Myocyte (in vitro differentiated cells): ENCODE measurements at regions not wholly inside any gene's neighbourhood (a gene's known extent, or its start where the extent isn't known, plus 50 kb on each side); places are given as distances from the start of the nearest gene placed in this dataset.
"Not testable (repeated sequence)": the region's sequence is repeated elsewhere in the genome, so short reads cannot be mapped to it uniquely, and the experiment has no call there.

Experiments
- DNase-seq: peaks from one replicate; pipeline ENCODE4 v3.0.0-alpha.2; 2012; ENCODE audit warnings: low read depth

DNA sequence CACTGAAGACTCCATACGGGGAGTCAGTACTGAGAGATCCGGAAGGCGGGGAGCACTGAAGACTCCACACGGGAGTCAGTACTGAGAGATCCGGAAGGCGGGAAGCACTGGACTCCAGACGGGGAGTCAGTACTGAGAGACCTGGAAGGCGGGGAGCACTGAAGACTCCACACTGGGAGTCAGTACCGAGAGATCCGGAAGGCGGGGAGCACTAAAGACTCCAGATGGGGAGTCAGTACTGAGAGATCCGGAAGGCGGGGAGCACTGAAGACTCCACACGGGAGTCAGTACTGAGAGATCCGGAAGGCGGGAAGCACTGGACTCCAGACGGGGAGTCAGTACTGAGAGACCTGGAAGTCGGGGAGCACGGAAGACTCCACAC, 77.2 kb downstream of the DLL1 start:
- not testable (repeated sequence) for DNase-seq

DNA sequence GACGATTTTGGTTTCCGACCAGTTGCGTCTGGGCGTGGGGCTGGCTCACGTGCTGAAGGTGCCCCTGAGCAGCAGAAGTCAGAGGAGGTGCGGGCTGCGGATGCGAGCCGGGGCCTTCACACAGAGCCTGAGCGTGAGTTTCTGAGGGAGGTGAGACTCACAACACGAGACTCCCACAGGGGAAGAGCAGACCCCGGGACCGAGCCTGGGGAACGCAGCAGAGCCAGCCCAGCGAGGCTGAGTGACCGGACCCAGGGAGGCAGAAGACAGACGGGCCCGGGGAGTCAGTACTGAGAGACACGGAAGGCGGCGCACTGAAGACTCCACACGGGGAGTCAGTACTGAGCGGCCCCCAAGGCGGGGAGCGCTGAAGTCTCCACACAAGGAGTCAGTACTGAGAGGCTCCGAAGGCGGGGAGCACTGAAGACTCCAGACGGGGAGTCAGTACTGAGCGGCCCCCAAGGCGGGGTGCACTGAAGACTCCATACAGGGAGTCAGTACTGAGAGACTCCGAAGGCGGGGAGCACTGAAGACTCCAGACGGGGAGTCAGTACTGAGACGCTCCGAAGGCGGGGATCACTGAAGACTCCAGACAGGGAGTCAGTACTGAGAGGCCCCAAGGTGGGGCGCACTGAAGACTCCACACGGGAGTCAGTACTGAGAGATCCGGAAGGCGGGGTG, 77.8 kb downstream of the DLL1 start:
- no peak for DNase-seq

DNA sequence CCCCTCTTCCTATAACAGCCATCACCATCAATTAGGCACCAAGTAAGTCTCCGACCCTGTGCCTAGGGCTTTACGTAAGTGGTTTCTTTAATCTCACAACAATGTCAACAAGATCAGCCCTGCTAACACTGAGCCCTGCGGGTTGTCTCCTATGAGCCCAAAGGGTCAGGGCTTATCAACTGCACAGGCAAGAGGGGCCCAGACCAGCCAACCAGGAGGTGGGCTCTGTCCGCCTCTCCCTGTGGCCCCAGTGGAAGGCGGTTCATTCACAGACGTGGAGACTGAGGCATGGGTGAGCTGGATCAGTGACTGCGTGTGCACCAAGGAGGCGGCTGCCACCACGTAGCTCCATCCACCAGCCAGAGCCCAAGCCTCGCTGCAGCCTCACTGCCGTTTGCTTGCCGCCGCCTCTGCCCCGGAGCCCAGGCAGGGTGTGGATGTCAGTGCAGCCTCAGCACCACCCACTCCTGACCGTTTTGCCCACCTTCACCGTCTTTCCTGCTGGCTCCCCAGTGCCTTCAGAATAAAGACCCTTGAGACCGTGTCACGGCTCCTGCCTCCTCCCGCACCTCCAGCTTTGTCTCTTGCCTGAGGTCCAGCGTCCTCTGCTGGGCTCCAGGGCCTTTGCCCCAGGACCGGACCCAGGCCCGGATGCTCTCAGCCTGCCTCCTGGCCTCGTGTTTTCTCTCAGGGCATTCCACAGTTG, 78.7 kb downstream of the DLL1 start:
- no peak for DNase-seq

DNA sequence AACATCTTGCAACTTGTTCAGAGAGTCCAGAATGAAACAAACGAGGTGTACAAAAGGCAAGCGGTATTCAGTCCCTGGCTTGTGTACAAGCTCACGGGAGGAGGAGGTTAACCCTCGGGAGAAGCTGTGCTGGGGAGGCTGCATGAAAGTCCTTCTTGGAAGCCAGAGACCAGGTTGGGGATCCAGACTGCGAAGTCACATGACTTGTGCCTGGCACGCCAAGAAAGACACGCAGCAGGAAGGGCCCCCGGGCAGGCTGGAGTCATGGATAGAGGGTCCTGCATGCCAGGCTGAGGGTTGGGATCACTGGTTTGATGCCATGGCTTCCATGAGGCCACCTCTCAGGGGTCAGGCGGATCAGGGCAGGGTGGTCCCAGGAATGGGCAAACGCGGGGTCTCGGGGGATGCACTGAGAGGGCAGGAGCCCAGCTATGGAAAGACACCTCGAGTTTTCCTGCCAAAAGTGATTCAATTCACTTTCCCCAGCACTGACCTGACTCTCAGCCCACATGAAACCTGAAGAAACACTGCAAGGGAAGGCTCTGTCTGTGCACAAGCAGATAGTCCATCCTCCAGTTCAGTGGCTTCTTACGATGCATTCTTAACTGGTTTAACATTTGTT, 79.4 kb downstream of the DLL1 start:
- DNase-seq, result no peak

DNA sequence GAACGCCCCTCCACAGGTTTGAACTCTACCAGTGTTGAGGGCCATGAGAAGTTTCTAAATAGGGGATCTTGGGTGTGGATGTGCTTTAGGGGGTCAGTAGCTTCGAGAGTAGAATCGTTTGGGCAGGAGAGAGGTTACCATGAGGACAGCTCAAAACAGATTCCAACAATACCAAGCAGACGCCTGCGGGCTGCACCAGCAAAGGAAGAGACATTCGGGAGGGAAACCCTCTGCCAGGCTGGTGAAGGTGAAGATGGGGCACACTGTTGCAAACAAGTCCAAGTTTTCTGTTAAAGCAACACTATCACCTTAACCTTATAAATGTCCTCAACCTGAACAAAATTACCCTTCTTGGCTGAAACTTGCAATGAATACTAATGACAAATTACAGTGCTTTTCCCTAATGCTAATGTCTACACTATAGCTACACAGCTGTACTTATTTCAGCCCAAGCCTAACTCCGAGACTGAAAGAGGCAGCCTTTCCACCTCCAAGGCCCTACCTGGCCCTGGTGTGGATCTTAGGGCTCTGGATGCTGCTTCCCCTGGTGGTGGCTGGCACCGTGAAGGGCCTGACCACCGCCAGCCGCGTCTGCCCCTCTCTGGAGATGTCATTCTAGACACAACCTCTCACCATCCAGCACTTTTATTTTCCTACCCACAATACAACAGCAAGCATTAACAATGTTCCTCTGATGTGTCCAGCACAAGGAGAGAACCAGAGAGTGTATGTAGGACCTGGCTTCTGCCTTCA, 80.1 kb downstream of the DLL1 start:
- DNase-seq, result no peak

DNA sequence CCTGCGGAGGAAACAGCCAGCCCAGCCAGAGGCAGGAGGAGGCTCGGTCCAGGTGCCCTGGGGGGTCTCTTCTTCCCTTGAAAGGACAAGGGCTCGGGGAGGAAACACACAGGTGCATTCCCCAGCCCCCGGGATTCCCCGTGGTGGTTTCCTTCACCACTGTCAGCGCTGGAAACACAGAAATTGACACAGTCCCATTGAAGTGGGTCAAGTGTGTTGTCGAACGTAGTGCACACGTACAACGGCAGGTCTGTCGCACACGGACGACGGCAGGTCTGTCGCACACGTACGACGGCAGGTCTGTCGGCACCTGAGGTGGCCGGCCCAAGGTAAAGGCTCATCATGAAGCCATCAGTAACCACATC, 80.9 kb downstream of the DLL1 start:
- no peak for DNase-seq

DNA sequence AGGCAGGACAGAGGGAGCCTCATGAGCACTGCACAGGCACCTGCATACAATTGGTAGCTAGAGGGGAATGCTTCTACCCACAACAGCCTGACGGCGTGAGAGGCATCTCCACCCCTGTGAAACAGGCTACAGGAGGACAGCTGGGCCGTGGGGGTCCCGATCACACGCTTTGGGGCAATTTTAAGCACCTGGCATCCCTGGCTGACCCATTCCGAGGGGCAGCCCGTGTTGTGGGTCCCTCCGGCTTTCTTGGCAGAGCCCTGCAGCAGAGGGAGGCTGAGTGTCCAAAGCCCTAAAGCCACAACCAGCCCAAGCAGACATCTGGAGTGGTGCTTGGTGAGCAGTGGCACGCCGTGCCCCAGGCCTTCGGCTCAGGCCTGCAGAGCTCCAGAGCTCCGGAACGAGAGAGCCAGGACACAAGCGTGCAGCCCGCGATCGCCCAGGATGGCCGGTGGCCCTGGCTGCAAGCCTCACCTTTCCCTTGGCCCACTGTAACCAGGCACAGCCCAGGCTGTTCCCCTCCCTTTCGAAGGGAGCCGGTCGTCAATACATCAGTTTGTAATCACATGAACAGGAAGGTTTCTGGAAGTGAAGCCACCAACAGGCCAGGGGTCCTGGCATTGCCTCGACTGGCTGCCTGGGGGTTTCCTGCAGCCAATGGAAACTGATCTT, 81.4 kb downstream of the DLL1 start:
- DNase-seq, result no peak

DNA sequence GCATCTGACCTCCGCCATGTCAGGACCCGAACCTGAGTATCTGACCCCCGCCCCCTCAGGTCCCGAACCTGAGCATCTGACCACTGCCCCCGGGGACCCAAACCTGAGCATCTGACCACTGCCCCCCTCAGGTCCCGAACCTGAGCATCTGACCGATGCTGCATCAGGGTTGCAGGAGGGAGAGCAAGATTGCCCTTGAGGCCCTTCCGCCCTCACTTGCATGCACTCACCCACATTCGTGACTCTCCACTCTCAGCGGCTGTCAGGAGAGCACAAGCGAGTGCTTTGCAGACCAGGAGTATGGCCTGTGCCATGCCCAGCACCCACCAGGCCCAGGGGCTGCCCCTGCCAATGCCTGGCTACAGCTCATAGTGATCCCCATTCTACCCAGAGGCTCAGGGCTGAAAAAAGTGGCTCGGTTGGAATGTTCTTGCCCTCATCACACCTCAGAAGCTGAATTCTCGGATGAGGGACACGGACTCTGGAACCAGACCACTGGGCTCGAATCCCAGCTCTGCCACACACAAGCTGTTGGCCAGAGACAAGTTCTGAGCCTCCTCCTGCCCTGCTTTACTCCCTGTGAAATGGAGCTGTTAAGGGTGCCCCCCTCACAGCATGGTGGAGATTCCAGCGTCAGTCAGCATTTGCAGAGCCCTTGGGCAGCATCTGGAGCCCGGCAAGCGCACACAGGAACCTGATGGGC, 82.1 kb downstream of the DLL1 start:
- no peak for DNase-seq

DNA sequence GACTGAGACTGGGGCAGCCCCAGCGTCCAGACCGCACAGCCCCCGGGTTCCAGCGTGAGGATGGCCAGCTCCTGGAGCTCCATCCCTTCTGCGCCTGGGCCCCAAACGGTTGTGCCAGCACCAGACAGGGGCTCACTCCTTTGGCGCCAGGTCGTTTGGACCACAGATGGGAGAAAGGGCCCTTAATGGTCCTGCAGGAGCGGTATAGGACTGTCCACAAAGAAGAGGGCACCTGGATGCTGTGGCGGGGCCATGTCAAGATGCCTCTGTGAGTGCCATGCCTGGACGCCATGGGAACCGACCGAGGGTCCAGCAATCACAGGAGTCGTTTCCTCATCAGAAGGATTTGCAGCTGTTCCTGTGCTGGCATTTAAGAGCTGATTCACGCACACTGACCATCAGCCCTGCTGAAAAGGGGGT, 82.7 kb downstream of the DLL1 start:
- peak; percentile 16 for DNase-seq

DNA sequence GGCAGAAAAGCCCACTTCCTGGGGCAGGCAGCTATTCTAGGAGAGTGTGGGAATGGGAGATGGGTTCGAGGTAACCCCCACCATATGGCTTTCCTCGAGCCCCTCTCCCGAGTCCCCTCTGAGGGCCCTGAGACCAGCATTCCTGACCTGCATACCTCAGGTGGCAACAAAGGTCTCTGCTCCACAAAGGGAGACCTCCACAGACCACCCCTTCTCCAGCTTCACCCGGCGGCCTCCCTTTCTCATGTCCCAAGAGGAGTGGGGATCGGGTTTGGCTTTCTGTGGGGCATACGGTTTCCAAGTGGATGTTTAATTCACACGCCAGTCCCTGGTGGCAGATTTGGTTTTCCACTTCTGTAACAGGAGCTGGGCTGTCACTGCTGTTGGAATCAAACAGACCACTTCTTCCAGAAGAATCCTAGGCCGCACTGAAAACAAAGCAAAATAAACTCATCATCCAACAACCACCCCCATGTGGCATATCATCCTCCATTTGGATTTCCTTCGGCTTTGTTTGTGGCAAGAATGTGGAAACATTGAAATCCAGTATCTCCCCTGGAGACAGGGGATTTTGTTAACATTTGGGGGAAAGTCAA, 83.2 kb downstream of the DLL1 start:
- no peak for DNase-seq

DNA sequence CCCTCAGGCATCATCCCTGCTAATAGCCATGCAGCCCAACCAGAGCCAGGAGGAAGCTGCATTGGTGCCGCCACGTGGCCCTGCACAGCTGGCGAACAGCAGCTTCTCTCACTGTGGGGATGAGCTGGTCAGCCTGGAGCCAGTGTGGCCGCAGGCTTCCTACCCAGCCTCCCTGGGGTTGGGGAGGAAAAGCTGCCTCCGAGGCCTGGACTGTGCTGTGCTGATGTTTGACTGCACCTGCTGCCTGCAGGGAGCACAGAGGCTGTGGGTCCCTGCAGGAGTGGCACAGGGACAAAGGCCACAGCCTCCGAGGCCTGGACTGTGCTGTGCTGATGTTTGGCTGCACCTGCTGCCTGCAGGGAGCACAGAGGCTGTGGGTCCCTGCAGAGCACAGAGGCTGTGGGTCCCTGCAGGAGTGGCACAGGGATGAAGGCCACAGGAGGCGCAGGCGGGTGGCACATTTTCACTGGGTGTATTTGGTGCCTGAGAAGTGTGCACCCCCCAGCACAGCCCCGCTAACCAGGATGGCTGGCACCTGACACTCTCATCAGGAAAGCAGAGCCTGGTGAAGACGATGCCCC, 83.9 kb downstream of the DLL1 start:
- no peak for DNase-seq

DNA sequence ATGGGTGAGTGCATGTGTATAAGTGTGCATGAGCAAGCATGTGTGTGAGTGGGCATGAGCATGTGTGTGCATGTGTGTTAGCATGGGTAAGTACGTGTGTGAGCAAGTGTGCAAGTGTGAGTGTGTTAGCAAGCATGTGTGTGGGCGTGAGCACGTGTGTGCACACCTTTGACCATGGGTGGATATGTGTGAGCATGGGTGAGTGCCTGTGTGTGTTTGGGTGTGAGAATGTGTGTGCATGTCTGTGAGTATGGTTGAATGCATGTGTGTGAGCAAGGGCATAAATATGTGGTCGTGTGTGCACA, 84.6 kb downstream of the DLL1 start:
- no peak for DNase-seq

DNA sequence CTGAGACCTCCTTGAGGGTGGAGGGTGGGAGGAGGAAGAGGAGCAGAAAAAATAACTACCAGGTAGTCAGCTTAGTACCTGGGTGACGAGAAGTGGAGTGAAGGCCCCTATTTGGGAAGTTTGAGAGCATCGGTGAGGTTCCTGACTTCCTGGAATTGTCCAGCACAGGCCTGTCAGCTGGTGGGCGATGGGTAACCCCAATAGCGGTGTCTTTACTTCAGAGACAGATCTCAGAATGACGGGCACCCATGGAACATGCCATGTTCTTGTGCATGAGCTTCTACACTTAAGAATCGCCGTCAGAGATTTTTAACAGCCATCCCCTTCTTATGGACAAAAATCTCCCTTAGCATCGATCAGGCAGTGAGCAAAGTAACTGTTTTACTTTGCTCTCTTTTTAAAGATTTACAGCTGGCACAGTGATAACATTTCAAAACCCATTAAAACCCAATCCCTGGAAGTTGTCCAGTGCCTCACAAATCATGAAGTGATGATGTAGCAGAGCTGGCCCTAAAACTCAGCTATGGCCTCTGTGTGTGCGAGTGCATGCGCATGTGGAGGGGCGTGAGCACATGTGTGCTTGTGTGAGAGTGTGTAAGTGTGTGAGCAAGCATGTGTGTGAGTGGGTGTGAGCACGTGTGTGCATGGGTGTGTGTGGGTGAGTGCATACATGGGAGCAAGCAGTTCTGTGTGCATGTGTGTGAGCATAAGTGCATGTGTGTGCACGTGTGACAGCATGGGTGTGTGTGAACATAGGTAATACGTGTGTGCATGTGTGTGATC, 85.2 kb downstream of the DLL1 start:
- DNase-seq, result no peak

DNA sequence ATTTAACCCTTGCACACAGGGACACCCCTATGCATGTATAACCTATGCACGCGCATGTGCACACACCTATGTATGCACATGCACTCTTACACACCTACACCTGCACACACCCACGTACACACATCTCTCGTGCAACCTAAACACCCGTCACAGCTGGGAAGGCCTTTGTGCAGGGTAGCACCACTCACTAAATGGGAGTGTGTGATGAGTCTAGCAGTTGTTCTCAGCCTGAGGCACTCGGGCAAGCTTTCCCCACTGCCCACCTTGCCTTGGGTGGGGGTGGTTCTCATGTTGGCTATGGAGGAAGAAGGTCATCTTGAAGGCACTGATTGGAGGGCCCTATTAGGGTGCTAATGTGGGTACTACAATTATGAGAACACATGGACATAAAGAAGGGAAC, 85.8 kb downstream of the DLL1 start:
- no peak for DNase-seq

DNA sequence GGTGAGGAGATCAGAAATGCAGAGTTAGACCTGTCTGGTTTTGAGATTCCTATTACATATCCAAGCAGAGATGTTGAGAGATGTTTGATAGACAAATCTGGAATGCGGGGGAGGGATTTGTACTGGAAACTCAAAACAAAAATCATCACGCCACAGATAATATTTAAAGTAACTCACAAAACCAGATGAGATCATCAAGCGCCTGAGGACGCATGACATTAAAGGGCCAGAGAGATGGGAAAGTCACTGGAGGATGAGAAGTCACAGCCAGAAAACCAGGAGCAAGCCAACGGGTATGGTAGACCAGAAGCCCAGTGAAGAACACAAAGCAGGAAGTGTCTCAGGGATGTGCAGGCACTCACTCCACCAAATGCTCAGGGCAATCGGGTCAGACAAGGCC, 87.7 kb downstream of the DLL1 start:
- no peak for DNase-seq

DNA sequence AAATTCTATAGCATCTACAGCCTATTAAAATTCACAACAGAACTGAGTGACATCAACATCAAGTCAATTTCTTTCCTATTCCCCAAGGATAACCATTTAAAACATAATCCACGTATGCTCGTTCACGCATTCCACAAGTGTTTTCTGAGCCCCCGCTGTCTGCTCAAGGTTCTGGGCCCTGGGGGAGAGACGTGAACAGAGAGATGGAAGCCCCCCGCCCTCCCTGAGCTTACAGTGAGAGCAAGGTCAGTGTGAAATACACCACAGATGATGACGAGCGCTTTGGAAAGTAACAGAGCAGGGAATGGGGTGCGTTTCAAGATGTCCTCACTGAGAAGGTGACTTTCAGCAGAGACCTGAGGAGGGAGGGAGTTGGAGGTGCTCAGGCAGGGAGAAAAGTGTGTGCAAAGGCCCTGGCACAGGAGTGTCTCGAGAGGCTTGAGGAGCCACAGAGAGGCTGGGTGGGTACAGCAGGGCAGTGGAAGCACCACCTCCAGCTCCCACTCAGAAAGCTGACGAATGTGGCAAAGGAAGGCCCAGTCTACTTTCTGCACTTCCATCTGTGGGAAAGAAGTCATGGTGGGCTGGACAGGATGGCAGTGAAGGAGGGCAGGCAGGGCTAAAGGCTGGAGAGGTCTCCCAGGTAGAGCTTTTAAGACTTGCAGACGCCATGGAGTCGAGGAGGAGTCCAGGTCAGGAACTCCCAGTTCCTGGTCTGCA, 88.3 kb downstream of the DLL1 start:
- DNase-seq, result no peak

DNA sequence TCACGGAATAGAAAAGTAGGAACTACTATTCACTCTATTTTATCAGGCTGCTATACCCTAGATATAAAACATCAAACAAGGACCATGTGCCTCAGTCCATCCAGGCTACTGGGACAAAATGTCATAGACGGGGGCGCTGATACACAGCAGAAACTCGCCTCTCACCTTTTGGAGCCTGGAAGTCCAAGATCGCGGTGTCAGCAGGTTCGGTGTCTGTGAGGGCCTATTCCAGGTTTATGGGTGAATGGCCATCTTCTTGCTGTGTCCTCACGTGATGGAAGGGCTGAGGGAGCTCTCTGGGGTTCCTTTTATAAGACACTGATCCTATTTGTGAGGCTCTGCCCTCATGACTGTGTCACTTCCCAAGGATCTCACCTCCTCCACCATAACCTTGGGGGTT, 89.5 kb downstream of the DLL1 start:
- no peak for DNase-seq

DNA sequence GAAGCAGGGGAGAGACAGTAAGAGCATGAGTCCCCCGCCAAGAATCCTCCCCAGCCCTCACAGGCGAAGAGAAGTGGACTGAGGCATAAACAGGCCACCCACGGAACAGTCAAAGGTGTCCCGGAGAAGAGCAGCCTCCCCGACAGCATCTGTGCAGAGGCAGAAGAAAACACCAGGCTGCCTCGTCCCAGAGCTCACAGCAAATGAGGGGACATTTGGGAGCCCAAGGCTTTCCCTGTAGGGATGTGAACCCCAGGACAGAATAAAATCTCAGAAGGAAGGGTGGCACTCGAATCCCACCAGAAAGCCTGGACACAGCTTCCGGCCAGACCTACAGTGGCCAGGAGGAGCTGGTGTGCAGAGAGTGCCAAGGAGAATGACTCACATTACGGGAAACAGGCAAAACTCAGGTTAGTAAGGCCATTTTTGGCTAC, 90.4 kb downstream of the DLL1 start:
- DNase-seq, result no peak

DNA sequence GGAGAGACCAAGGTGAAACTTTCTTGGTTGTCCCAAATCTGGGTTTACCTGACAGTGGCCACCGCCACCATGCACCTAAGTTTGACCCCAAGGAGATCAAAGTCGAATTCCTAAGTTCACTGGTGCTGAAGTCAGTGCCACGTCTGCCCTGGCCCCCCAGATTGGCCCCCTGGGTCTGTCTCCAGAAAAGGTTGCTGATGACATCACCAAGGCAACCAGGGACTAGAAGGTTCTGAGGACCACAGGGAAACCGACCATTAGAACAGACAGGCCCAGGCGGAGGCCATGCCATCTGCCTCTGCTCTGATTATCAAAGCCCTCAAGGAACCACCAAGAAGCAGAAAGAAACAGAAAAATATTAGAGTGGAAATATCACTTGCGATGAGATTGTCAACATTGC, 91.2 kb downstream of the DLL1 start:
- no peak for DNase-seq
